ENCODE measurements at regions not wholly inside any gene's neighbourhood (a gene's known extent, or its start where the extent isn't known, plus 50 kb on each side); places are given as distances from the start of the nearest gene placed in this dataset.

GRCh38 chr13:73141292-73141771 lies 82.5 kb downstream of the KLF5 start:
- no peaks in the 10 kb centered on the region for H3K4me1 Mint-ChIP-seq (ENCODE audit: low read depth)
- no peaks in the 10 kb centered on the region for H3K36me3 Mint-ChIP-seq (ENCODE audit: low read depth)
- no peak overlapping the region for H3K27ac Mint-ChIP-seq
- no peaks in the 10 kb centered on the region for H3K9me3 Mint-ChIP-seq
- H3K4me3 Mint-ChIP-seq = no peak overlapping the region
- no peaks in the 10 kb centered on the region for H3K27me3 Mint-ChIP-seq

GRCh38 chr13:73140801-73141200 lies 82.0 kb downstream of the KLF5 start:
- Mint-ChIP-seq H3K4me3 (no peak overlapping the region), H3K9me3 (no peaks in the 10 kb centered on the region), H3K27me3 (no peaks in the 10 kb centered on the region), H3K27ac (no peak overlapping the region), H3K36me3 (ENCODE audit: low read depth) (no peaks in the 10 kb centered on the region), H3K4me1 (ENCODE audit: low read depth) (no peaks in the 10 kb centered on the region)

GRCh38 chr13:73138638-73139491 lies 80.1 kb downstream of the KLF5 start:
- no peak overlapping the region for H3K4me3 Mint-ChIP-seq
- H3K9me3 Mint-ChIP-seq = no peaks in the 10 kb centered on the region
- H3K27me3 Mint-ChIP-seq = no peaks in the 10 kb centered on the region
- no peaks in the 10 kb centered on the region for H3K36me3 Mint-ChIP-seq (ENCODE audit: low read depth)
- H3K27ac Mint-ChIP-seq = no peak overlapping the region
- H3K4me1 Mint-ChIP-seq (ENCODE audit: low read depth) = no peaks in the 10 kb centered on the region

DNA sequence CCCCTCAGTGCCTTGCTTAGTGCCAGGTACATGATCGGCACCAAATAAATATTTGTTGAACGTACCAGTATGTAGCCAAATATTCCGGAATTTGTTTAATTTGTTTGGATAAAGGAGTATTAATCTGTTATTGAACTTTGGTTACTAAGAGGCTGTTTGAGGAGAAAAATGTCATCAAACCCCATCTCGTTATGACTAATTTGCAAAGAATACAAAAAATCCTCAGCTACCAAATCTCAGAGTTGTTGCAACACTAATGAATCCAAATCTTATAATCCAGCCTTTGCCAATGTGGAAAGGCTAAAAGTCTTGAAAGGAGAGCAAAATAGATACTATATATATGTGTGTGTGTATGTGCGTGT lies 79.5 kb downstream of the KLF5 start:
- Mint-ChIP-seq H3K27ac (no peak overlapping the region), H3K9me3 (no peaks in the 10 kb centered on the region), H3K36me3 (ENCODE audit: low read depth) (no peaks in the 10 kb centered on the region), H3K27me3 (no peaks in the 10 kb centered on the region), H3K4me1 (ENCODE audit: low read depth) (no peaks in the 10 kb centered on the region), H3K4me3 (no peak overlapping the region)

DNA sequence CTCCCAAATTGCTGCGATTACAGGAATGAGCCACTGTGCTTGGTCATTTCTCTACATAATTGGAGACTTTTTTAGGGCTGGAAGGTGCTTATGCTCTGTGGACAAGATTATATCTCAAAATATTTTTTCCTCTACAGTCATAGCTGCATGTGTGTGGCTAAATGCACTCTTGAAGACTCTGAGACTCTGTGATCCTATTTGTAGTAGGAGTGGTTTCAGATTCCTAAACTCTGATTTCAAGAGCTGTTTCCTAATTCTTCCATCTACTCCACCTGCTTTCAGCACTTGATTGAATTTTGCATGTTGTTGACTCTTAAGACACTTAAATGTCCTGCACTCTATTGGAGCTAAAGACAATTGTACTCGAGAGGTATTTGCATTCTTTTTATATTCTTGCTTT lies 78.0 kb downstream of the KLF5 start:
- no peaks in the 10 kb centered on the region for H3K36me3 Mint-ChIP-seq (ENCODE audit: low read depth)
- H3K27ac Mint-ChIP-seq = no peak overlapping the region
- no peaks in the 10 kb centered on the region for H3K27me3 Mint-ChIP-seq
- no peak overlapping the region for H3K4me3 Mint-ChIP-seq
- no peaks in the 10 kb centered on the region for H3K9me3 Mint-ChIP-seq
- no peaks in the 10 kb centered on the region for H3K4me1 Mint-ChIP-seq (ENCODE audit: low read depth)

DNA sequence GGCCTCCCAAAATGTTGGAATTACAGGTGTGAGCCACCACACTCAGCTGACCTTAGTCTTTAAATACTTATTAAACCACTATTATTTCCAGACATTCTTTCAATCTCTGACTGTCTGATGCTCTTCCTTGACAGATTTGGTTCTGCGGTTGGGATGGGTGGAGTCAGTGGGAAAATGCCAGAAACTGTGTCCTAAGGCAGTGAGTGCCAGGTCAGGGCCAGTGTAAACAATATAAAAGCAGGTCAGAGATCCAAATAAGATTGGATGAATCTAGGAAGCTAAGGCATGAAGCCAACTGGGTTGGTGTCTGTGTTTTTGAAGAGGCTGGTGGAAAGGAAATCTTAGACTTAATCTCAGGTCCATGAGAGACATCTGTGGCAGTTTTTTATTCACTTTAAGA lies 74.7 kb downstream of the KLF5 start:
- Mint-ChIP-seq H3K9me3 (no peaks in the 10 kb centered on the region), H3K27me3 (no peaks in the 10 kb centered on the region), H3K4me1 (ENCODE audit: low read depth) (no peaks in the 10 kb centered on the region), H3K27ac (no peak overlapping the region), H3K4me3 (no peak overlapping the region), H3K36me3 (ENCODE audit: low read depth) (no peaks in the 10 kb centered on the region)

DNA sequence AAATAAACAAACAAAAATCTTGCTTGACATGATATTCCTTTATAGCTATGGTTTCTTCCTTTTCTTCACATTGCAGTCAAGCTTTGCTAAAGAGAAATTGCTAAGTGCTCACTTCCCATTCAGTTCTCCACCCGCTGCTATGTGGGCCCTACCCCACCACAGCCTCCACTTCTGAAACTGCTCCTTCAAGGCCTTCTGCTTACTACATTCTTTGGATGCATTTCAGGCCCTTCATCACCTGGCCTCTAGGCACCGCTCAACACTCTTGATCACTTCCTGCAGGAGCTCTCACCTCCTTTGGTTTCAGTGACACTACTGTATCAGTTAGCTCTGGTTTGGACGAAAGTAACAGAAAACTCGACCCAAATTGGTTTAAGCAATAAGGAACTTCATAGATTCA lies 72.4 kb downstream of the KLF5 start:
- H3K9me3 Mint-ChIP-seq = no peaks in the 10 kb centered on the region
- H3K27ac Mint-ChIP-seq = no peak overlapping the region
- H3K4me1 Mint-ChIP-seq (ENCODE audit: low read depth) = no peaks in the 10 kb centered on the region
- no peak overlapping the region for H3K4me3 Mint-ChIP-seq
- H3K36me3 Mint-ChIP-seq (ENCODE audit: low read depth) = no peaks in the 10 kb centered on the region
- H3K27me3 Mint-ChIP-seq = no peaks in the 10 kb centered on the region

DNA sequence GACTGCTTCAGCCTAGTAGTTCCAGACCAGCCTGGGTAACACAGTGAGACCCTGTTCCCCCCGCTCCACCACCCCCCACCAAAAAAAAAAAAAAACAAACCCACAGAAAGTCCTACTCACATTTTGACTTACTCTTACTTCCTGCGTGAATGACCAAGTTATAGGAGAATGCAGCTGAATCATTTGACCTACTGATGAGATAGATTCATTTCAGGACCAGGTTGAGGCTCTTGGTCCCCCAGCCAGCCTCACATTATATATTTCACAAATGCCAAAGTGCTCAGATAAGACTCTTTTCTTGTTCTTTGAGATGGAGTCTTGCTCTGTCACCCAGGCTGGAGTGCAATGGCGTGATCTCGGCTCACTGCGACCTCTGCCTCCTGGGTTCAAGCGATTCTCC lies 70.2 kb downstream of the KLF5 start:
- Mint-ChIP-seq H3K27ac (no peak overlapping the region), H3K4me1 (ENCODE audit: low read depth) (no peaks in the 10 kb centered on the region), H3K27me3 (no peaks in the 10 kb centered on the region), H3K9me3 (no peaks in the 10 kb centered on the region), H3K4me3 (no peak overlapping the region), H3K36me3 (ENCODE audit: low read depth) (no peaks in the 10 kb centered on the region)

Data from stimulated activated naive CD8-positive, alpha-beta T cell treated with anti-CD3 and anti-CD28 coated beads, Interleukin-15, Interleukin-2, amounts not matched to agents 100 ng/mL and 50 ng/mL, for 24 hours (primary cell).